ENCODE measurements at regions not wholly inside any gene's neighbourhood (a gene's known extent, or its start where the extent isn't known, plus 50 kb on each side); places are given as distances from the start of the nearest gene placed in this dataset.

DNA sequence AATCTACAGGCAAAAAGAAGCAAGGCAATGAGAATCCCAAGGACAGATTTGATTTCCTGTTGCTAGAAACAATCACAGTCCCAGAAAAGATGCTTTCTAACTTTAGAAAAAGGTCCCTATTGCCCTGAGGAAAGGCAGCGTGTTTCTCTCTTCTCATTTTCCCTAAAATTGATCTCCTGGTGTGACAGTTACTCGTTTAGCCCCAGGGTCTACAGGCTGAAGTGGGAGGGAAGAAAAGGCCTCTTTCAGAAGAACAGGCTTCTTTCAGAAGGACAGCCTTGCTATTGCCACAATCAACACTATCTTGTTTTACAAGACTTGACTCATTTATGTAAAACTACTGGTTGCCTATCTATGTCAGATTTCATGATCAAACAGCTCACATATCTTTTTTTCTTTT lies 121.8 kb upstream of the OR4E1 start:
- RAD21 ChIA-PET (ENCODE audit: unreplicated experiment) = no interaction called here
- POLR2A ChIA-PET = no interaction called here
- H3K9me3 ChIP-seq (replicated peaks; ENCODE audit: control insufficient read depth, insufficient read depth, low read length) = no peaks in the 10 kb centered on the region
- no TSS peak for BruUV-seq (replicated peaks)
- H3K36me3 ChIP-seq (ENCODE audit: control insufficient read depth in 2 of 2, insufficient read depth in 2 of 2, low read length in 1 of 2) = no peaks in the 10 kb centered on the region
- H3K27ac ChIP-seq (ENCODE audit: control insufficient read depth, insufficient read depth) = no peak overlapping the region
- H3K27me3 ChIP-seq (replicated peaks in 1 of 2; ENCODE audit: control insufficient read depth in 2 of 2, insufficient read depth in 2 of 2, low read length in 1 of 2) = no peaks in the 10 kb centered on the region
- 0% methylated on average over 2 of the region's 2 CpGs for WGBS (ENCODE audit: insufficient coverage, insufficient replicate concordance, low lambda C conversion rate, missing lambda C conversion rate)
- SMC1A ChIA-PET (ENCODE audit: uncharacterized antibody, unreplicated experiment) = no interaction called here
- intact Hi-C loops (cut with micrococcal nuclease; ENCODE audit: unreplicated experiment) (no loop called here), in situ Hi-C loops (cut with MboI) (no loop called here)
- TF ChIP-seq NFYB (IDR thresholded peaks at IDR 0.05; ENCODE audit: insufficient read depth, low read depth, low read length) (no peak), BMI1 (IDR thresholded peaks at IDR 0.05; ENCODE audit: borderline replicate concordance) (no peak), DPF2 (IDR thresholded peaks at IDR 0.05) (no peak)
- TF ChIP-seq, protein P1, sequence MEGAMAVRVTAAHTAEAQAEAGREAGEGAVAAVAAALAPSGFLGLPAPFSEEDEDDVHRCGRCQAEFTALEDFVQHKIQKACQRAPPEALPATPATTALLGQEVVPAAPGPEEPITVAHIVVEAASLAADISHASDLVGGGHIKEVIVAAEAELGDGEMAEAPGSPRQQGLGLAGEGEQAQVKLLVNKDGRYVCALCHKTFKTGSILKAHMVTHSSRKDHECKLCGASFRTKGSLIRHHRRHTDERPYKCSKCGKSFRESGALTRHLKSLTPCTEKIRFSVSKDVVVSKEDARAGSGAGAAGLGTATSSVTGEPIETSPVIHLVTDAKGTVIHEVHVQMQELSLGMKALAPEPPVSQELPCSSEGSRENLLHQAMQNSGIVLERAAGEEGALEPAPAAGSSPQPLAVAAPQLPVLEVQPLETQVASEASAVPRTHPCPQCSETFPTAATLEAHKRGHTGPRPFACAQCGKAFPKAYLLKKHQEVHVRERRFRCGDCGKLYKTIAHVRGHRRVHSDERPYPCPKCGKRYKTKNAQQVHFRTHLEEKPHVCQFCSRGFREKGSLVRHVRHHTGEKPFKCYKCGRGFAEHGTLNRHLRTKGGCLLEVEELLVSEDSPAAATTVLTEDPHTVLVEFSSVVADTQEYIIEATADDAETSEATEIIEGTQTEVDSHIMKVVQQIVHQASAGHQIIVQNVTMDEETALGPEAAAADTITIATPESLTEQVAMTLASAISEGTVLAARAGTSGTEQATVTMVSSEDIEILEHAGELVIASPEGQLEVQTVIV (IDR thresholded peaks at IDR 0.05; ENCODE audit: borderline replicate concordance, partially characterized antibody) = no peak
- CTCF ChIA-PET = interaction anchor here (1.1 kb wide), 1 partner anchor 29 kb away, joined by 3 read pairs; no protein-coding TSS in a partner anchor
- FAIRE-seq (no peak), DNase-seq (ENCODE audit: low read depth, low spot score) (no peak), ATAC-seq (no peak)
- no peak overlapping the region for H2AFZ ChIP-seq (ENCODE audit: control insufficient read depth, low read depth, low read length)
- no peak overlapping the region for H3K4me3 ChIP-seq
- H3K9ac ChIP-seq (ENCODE audit: control insufficient read depth, insufficient read depth, low read length) = no peak overlapping the region
- no peaks in the 10 kb centered on the region for H4K20me1 ChIP-seq (ENCODE audit: control insufficient read depth, insufficient read depth)
- no peaks in the 10 kb centered on the region for H3K4me1 ChIP-seq (ENCODE audit: control insufficient read depth, insufficient read depth, low read length)
- no peak overlapping the region for H3K4me2 ChIP-seq (ENCODE audit: control insufficient read depth, insufficient read depth)
- H3K79me2 ChIP-seq (ENCODE audit: control insufficient read depth, insufficient read depth, low read length) = no peaks in the 10 kb centered on the region

DNA sequence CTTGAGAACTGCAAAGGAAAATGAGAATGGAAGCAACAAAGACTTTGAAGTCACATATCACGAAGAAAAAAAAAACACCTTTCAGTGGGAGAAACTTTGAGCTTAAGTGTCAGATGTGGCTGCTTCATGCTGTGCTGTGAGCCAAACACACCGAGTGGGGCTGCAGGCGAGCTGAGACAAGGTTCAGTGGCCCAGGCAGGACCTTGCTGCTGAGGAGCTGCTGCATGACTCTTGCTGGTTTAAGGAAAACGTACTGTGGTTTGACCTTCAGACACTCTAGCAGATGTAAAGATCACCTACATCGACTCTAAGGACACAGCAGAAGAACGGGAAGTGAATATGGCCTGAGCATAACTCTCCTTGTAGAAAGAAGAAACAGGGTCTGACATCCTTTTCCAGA lies 118.1 kb upstream of the OR4E1 start:
- Histone ChIP-seq H3K9me3 (replicated peaks; ENCODE audit: control insufficient read depth, insufficient read depth, low read length) (no peaks in the 10 kb centered on the region), H3K27me3 (replicated peaks in 1 of 2; ENCODE audit: control insufficient read depth in 2 of 2, insufficient read depth in 2 of 2, low read length in 1 of 2) (no peaks in the 10 kb centered on the region), H3K36me3 (ENCODE audit: control insufficient read depth in 2 of 2, insufficient read depth in 2 of 2, low read length in 1 of 2) (no peaks in the 10 kb centered on the region), H3K4me2 (ENCODE audit: control insufficient read depth, insufficient read depth) (no peak overlapping the region), H3K4me1 (ENCODE audit: control insufficient read depth, insufficient read depth, low read length) (no peaks in the 10 kb centered on the region), H3K9ac (ENCODE audit: control insufficient read depth, insufficient read depth, low read length) (no peak overlapping the region), H3K4me3 (no peak overlapping the region), H4K20me1 (ENCODE audit: control insufficient read depth, insufficient read depth) (no peaks in the 10 kb centered on the region), H2AFZ (ENCODE audit: control insufficient read depth, low read depth, low read length) (no peak overlapping the region), H3K27ac (ENCODE audit: control insufficient read depth, insufficient read depth) (no peak overlapping the region), H3K79me2 (ENCODE audit: control insufficient read depth, insufficient read depth, low read length) (no peaks in the 10 kb centered on the region)
- ChIA-PET CTCF (interaction anchor here (0.6 kb wide), 1 partner anchor 31 kb away, joined by 3 read pairs; no protein-coding TSS in a partner anchor), SMC1A (ENCODE audit: uncharacterized antibody, unreplicated experiment) (no interaction called here), POLR2A (no interaction called here), RAD21 (ENCODE audit: unreplicated experiment) (no interaction called here)
- in situ Hi-C loops (cut with MboI) = no loop called here
- BruUV-seq (replicated peaks) = no TSS peak
- FAIRE-seq (no peak), ATAC-seq (no peak), DNase-seq (ENCODE audit: low read depth, low spot score) (no peak)
- WGBS (ENCODE audit: insufficient coverage, insufficient replicate concordance, low lambda C conversion rate, missing lambda C conversion rate) = 7% methylated on average over 5 of the region's 6 CpGs
- intact Hi-C loops (cut with micrococcal nuclease; ENCODE audit: unreplicated experiment) = no loop called here
- TF ChIP-seq TCF12 (IDR thresholded peaks at IDR 0.05; ENCODE audit: low read depth, low read length) = no peak
- TF ChIP-seq EGR1 (IDR thresholded peaks at IDR 0.05; ENCODE audit: borderline replicate concordance in 1 of 2, low read depth in 2 of 2, low read length in 2 of 2) = no peak
- no peak for TF ChIP-seq POLR2AphosphoS2 (IDR thresholded peaks at IDR 0.05; ENCODE audit: low read depth, low read length)
- no peak for TF ChIP-seq BMI1 (IDR thresholded peaks at IDR 0.05; ENCODE audit: borderline replicate concordance)
- no peak for TF ChIP-seq BRCA1 (IDR thresholded peaks at IDR 0.05; ENCODE audit: low read depth, low read length)
- no peak for TF ChIP-seq CHD4 (IDR thresholded peaks at IDR 0.05)
- TF ChIP-seq, protein P2, sequence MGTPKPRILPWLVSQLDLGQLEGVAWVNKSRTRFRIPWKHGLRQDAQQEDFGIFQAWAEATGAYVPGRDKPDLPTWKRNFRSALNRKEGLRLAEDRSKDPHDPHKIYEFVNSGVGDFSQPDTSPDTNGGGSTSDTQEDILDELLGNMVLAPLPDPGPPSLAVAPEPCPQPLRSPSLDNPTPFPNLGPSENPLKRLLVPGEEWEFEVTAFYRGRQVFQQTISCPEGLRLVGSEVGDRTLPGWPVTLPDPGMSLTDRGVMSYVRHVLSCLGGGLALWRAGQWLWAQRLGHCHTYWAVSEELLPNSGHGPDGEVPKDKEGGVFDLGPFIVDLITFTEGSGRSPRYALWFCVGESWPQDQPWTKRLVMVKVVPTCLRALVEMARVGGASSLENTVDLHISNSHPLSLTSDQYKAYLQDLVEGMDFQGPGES (IDR thresholded peaks at IDR 0.05) = no peak
- TF ChIP-seq, protein P3, sequence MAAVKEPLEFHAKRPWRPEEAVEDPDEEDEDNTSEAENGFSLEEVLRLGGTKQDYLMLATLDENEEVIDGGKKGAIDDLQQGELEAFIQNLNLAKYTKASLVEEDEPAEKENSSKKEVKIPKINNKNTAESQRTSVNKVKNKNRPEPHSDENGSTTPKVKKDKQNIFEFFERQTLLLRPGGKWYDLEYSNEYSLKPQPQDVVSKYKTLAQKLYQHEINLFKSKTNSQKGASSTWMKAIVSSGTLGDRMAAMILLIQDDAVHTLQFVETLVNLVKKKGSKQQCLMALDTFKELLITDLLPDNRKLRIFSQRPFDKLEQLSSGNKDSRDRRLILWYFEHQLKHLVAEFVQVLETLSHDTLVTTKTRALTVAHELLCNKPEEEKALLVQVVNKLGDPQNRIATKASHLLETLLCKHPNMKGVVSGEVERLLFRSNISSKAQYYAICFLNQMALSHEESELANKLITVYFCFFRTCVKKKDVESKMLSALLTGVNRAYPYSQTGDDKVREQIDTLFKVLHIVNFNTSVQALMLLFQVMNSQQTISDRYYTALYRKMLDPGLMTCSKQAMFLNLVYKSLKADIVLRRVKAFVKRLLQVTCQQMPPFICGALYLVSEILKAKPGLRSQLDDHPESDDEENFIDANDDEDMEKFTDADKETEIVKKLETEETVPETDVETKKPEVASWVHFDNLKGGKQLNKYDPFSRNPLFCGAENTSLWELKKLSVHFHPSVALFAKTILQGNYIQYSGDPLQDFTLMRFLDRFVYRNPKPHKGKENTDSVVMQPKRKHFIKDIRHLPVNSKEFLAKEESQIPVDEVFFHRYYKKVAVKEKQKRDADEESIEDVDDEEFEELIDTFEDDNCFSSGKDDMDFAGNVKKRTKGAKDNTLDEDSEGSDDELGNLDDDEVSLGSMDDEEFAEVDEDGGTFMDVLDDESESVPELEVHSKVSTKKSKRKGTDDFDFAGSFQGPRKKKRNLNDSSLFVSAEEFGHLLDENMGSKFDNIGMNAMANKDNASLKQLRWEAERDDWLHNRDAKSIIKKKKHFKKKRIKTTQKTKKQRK (IDR thresholded peaks at IDR 0.05; ENCODE audit: low read depth, low read length) = no peak
- no peak for TF ChIP-seq HDAC6 (IDR thresholded peaks at IDR 0.05; ENCODE audit: unreplicated experiment)
